GM21526 (cell line): ENCODE measurements at regions not wholly inside any gene's neighbourhood (a gene's known extent, or its start where the extent isn't known, plus 50 kb on each side); places are given as distances from the start of the nearest gene placed in this dataset.
"Not testable (repeated sequence)": the region's sequence is repeated elsewhere in the genome, so short reads cannot be mapped to it uniquely, and the experiment has no call there.

Experiments used
- ATAC-seq: cut with Tn5 transposase; IDR thresholded peaks from one replicate; pipeline ENCODE4 v1.9.1; 2021; ENCODE audit warnings: moderate library complexity; ENCODE audit not compliant: unreplicated experiment, low FRiP score

DNA sequence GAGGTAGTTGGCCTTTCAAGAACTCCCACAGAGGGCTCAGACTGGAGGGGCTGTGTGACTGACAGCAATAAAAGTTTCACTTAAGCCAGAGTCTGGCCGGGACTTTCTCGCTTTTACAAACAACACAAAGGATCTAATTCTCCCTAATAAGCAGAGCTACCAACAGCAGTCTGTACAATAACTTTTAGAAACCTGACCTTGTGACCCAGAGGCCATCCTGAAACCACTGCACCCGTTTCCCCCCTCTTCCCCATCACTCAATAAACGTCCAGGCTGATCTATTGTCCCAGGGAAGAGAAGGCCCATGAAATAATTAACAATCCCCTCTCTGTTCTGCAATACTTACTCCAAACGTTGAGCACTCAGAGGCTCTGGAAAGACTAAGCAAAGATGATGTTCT is 442.4 kb downstream of the ZIC3 start:
- ATAC-seq, result no peak

DNA sequence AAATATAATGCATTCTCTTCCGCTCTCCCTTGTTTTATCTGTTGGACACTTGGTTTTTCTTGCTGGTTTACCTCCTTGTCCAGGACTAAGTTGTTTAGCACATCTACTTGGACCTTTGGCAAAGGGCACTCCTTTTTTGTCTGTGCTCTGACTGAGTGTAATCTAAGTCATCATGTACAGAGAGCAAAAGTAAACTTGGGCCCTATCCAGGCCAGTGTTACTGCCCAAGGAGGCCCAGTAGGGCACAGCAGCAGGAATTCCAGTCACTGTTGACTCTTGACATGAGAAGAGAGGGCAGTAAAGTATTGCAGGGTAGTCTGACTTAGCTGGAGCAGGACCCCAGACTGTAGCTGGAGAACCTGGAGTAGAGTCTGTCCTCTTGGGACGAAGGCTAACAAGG is 445.5 kb downstream of the ZIC3 start:
- no peak for ATAC-seq

DNA sequence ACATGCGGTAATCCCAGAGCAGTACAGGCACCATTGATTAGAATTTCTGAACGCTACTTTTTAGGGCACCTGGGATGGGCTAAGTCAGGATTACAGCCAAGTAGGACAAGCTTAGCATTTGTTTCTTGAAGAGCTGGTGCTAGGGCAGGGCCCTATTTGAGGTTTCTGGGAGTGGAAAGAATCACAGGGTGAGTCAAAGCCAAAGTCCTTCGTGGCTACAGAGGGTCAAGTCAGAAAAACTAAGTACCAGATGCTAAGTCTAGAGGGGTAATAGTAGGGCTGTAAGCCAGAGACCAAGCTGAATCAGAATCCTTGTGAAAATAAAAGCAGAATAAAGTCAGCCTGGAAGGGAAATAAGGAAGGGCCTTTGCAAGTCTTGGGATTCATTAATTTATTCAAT is 448.6 kb downstream of the ZIC3 start:
- ATAC-seq, result no peak

DNA sequence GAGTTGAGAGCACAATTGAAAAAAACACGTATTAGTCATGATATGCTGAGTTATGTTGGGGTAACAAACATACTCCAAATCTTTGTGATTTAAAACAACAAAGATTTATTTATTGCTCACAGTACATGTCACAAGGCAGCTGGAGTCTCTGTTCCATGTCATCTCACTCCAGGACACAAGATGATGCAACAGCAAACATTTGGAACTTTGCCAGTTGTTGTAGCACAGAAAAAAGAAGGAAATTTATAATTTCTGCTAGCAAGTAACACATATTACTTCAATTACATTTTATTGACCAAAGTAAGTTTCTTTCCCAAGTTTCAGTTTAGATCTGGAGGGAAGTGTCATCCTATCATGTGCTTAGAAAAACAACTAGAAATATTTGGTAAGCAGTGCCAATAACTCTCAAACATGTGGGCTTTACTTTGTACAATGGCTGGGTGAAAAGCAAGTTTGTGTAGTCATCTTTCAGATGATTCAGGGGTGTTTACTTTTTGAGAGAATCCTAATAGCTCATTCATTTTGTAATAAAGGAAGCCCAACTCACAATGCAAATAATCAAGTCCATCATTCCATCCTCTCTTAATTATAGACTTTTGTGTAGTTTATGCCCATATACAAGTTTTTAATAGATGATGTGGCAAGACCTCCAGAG is 452.3 kb downstream of the ZIC3 start:
- no peak for ATAC-seq

DNA sequence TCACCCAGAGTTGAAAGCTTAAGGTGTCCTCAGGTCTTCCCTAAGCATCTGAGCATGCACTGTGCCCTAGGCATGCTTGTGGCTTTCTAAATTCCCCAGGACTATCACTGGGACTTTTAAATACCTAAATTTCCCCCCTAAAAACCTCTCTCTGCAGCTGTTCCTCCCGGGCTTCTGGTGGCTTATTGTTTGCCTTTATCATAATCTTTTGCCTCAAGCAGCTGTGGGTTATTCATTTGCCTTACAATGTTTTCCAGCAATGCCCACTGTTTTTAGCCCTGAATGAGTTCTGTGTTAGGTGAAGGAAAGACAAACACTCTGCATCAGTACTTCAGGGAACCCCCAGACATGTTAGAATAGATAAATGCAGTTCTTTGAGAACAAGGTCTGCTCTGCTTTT is 455.0 kb downstream of the ZIC3 start:
- ATAC-seq, result no peak

DNA sequence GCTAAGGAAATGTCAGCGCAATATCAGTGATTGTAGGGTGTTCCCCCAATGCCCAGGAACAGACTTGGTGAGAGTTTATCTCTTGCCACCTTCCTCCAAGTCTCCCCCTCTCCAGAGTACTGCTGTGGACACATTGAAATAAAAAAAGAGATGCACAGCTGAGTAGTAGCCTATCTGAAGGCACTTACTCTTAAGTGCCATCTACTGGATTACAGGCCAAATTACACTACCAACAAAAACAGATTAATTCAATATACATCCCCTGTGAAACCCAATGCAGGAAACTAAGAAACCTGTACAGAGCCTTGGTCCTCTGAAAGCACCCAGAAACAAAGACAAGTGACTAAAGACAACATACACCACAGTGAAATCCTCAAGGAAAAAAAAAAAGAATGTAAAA is 460.3 kb downstream of the ZIC3 start:
- ATAC-seq, result peak; percentile 90

DNA sequence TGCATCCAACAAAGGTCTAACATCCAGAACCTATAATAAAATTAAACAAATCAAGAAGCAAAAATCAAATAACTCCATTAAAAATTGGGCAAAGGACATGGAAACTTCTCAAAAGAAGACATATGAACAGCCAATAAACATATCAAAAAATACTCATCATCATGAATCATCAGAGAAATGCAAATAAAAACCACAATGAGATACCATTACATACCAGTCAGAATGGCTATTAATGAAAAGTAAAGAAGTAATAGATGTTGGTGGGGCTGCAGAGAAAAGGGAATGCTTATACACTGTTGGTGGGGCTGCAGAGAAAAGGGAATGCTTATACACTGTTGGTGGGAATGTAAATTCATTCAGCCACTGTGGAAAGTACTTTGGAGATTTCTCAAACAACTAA is 465.8 kb downstream of the ZIC3 start:
- no peak for ATAC-seq

DNA sequence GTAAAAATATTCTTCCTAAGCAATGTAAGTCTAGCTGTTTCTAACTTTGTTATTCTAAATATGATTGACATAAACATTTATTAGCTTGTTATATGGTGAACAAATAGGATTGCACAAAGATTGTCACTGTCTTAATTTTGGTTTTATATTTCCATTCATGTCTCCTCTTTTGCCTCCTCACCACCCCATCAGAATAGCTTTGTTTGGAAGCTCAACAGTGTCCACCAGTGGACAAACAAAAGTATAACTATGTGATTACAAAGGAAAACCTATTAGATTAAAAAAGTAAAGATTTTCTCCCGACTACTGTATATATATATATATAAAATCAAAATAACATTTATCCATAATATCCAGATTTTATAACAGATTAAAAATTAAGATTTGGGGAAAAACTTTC is 468.2 kb downstream of the ZIC3 start:
- no peak for ATAC-seq

DNA sequence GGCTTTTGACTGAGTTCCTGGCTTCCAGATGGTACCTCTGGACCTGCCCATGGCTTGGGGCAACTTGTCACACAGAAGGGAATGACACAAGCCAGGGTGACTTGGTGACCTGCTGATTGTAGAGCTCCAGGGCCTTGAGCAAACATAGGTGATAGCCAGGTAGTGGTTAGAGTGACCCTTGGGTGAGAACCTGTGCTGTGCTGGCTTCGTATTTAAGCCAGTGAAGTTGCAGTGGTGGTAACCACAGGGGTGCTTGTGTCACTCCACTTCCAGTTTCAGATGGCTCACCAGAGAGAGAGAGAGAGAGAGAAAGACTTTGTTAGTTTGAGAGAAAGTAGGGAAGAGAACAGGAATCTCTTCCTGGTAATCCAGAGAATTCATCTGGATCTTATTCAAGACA is 471.6 kb downstream of the ZIC3 start:
- no peak for ATAC-seq

DNA sequence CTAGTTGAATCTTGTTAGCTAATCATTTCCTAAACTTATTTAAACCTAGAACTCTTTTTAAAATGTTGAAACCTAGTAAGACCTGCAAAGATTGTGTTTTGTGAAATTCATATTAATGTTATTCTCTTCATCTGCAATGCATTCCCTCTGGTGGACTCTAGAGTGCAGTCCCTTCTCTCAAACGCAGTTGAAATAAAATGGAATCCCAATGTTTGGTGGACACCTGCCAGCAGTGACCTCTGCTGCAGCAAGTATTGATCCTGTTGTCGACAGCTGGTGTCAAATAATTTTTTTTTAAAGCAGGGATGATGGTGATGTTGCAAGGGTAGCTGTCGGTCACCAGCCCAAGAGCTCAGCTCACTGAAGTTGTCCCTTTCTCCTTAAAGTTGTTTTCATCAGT is 492.0 kb downstream of the ZIC3 start:
- no peak for ATAC-seq

DNA sequence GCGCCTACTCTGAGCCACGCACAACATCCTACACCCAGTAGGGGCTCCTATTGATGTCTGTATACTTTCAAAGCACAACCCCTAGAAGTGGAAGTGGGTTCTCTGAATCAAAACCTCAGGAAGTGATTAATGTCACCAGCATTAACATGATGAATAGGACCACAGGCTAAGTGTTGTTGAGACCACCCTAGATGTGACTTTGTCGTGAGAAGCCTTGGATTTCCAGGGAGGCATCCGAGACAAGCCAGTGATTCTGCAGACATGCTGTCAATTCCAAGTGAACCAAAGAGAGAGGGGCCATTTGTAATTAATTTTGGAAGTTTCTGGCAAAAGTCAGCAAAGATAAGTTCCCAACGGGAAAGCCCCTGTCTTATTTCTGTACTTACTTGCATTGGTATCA is 493.0 kb downstream of the ZIC3 start:
- no peak for ATAC-seq

DNA sequence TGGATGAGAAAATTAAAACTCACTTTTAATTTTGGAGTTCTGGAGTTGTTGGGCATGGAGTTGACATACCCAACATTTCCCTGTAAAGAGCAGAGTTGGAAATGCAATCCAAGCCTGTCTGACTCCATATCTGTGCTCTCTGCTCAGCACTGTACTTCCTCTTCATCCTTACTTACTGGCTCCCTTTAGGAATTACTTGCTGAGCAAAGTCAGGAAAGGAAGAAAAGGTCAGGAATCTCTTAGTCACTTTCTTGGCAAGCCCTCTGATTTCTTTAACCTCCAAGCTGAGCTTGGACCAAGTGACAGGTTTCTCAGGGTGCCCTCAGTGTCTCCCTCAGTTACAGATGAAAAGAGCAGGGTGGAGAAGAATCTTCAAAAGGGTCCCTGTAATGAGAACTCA is 501.5 kb downstream of the ZIC3 start:
- no peak for ATAC-seq

DNA sequence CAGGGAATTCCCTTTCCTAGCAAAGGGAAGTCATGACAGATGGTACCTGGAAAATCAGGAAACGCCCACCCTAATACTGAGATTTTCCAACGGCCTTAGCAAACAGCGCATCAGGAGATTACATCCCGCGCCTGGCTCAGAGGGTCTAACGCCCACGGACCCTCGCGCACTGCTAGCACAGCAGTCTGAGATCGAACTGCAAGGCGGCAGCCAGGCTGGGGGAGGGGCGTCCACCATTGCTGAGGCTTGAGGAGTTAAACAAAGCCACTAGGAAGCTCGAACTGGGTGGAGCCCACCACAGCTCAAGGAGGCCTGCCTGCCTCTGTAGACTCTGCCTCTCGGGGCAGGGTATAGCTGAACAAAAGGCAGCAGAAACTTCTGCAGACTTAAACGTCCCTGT is 507.7 kb downstream of the ZIC3 start:
- no peak for ATAC-seq

DNA sequence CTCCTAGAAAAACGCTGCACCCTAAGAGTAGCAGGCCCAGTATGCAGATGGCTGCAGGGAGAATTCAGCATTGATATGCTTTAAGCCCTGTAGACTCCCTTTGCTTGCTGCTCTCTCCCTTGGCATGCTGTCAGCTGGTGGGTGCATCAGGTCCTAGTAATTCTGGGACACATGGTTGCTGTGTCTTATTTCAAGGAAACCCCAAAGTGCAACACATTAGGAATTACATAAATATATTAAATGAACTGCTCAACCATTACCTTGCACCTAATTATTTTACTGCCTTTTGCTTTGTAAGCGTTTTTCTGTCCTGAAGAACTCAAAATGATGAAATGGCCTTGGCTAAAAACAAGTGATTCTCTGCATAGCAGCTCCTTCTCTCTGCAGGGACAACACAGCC is 516.3 kb downstream of the ZIC3 start:
- no peak for ATAC-seq

DNA sequence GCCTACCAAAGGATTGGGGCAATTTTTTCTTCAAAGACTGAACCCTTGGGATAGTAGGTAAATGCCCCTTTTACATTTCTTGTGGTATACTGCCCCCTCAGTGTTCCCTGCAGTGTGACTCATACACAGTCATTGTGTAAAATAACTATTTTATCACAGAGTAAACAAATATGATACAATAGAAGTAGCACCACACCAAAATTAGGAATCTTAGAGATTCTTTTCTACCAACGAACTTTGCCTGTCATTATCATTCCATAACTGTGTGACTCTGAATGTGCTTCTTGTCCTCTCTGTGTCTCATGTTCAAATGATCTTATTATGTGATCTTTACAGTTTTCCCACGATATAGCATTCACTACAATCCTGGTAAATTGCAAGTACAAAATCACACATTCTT is 517.0 kb downstream of the ZIC3 start:
- no peak for ATAC-seq

DNA sequence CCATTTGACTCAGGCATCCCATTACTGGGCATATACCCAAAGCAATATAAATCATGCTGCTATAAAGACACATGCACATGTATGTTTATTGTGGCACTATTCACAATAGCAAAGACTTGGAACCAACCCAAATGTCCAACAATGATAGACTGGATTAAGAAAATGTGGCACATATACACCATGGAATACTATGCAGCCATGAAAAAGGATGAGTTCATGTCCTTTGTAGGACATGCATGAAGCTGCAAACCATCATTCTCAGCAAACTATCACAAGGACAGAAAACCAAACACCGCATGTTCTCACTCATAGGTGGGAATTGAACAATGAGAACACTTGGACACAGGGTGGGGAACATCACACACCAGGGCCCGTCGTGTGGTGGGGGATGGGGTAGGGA is 545.0 kb downstream of the ZIC3 start:
- not testable (repeated sequence) for ATAC-seq

DNA sequence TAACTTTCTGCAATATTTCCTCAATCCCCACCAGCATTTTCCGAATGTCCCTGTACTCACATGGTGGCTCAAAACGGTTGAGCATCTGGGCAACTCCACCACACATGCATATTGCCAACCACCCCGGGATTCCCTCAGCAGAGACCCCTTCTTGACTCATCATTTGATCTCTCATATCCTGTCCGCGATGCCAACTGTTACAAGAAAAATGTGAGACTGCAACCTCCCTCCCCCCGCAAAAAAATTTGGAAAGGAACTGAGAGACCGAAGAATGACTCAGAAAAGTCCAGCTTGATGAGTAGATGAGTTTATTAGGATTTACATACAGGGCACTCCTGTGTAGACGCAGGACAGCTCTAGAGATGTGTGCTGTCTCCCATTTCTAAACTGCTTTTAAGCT is 561.4 kb downstream of the ZIC3 start:
- no peak for ATAC-seq

DNA sequence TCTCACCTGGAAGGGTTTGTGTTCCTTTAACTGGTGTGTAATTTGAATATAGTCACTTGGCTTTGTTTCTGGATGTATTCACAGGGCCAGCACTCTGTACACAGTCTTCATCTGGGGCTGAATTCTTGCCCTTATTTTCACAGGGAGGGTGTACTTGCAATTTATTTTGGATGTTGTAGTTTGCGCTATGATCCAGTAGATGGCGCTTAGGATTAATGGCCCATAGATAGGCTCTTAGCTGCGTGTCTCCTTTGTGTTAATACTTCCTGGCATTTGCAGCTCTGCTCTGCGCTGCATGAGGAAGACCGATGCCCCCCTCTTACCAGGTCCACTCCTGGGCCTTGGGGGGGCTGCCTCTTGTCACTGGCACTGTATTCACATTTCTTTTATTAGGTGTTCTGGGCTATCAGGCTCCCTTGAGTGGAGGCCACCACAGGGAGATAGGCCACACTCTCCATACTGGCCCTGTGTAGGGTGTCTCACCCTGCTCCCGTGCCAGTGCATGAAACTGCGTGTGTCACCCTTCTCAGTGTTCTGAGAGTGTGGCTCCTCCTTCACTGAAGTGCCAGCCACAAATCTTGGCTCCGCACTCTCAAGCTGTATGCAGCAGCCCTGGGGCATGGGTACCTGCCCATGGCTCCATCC is 562.2 kb downstream of the ZIC3 start:
- ATAC-seq, result peak; percentile 97

DNA sequence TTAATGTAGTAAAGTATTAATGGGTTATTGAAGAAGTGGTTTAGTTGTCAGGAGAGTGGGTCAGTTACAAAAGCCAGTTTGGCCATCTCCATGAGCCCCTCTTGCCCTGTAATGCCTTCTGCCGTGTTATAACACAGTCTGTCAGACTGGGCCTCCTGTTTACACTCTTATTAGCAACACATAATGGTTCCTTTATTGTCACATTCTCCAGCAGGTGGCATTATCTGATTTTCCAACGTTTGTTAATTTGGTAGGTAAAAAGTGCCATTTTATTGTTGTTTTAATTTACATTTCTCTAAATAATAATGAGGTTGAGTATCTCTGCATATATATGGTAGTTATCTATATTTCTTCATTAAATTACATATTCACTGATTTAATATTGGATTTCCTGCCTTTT is 560.8 kb downstream of the FGF13 start:
- ATAC-seq, result no peak

DNA sequence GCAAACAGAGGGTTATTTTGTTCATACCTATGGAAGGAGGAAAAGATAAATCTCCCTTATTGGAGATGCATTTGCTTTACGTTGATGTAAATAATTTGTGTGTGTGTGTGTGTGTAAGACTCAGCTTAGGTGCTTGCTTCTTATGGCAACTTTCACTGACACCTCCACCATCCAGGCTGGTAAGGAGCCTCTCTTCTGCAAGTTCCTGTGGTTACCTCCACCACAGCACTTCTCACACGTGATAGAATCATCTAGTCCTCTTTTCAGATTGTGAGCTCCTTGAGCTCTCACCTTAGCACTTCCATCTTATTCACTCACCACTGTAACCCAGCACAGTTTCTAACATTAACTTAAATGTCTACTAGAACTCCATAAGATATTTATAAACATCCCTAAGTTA is 553.7 kb downstream of the FGF13 start:
- ATAC-seq, result no peak

DNA sequence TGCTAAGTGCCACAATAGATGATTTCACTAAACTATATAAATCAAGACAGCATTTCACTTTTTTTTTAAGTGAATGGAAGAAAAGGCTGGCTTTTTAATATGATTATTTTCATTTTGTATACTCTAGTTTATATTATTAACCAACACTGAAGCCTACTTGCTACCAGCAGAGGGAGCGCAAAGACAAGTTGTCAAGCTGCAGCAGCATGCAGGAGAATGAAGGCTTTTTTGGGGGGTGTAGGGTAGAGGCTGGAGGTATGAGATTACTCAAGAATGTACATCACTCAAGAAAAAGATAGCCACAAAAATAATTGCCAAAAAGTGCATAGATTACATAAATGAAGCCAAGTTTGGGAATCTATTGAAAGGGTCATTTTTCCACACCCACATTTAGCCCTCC is 519.5 kb downstream of the FGF13 start:
- no peak for ATAC-seq

DNA sequence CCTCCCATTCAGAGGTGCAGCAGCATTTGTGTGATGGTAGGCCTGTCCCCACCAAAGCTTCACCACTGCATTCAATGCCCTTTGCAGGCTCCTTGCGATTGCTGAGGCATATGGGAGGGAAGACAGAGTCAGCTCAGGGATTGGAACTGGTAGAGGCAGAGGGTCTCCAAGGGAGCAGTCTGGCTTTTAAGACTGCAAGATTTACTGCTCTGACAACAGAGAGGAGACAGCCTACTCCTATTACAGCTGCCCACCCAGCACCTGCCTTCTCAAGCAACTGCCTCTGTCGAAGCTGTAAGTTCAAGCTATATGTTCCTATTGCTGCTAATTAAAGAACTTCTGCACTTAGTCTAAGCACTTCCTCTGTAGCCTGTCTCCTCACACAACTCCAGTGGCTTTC is 481.8 kb downstream of the FGF13 start:
- no peak for ATAC-seq

DNA sequence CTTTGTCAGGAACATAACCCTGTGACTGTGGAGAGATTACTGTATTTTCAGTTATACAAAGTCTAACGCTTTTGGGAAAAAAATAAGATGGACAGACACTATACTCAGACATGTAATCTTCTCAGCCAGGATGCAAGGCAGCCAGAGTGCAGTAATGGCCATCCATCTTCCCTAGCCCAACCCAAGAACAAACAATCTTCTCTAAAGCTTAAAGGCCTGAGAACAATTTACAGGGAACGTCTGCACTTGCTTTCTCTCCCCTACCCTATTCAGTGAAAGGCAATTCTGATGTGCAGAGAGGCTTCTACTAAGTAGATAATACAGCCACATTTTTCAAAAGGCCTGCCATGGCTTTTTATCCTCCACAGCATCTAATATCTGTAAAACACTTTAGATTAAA is 471.3 kb downstream of the FGF13 start:
- ATAC-seq, result no peak
